SK-N-SH (cell line): ENCODE measurements at regions not wholly inside any gene's neighbourhood (a gene's known extent, or its start where the extent isn't known, plus 50 kb on each side); places are given as distances from the start of the nearest gene placed in this dataset.
A peak's percentile ranks its signal among the peaks of the same experiment; 100 is the strongest.

Experiments
- CTCF ChIA-PET: fragments of 300-600, 350-600 bp; formaldehyde crosslinking; extraction: SDS; loops from one replicate; lab custom pipeline; 2021; lab: Yijun Ruan, JAX
- POLR2A ChIA-PET: fragments of 350-600 bp; sonication (Branson Sonifier 250); formaldehyde crosslinking; extraction: SDS; loops from one replicate; lab custom pipeline; 2020; ENCODE audit warnings: antibody characterized with exemption, inconsistent platforms; lab: Yijun Ruan, JAX
- DNase-seq: peaks from one replicate; pipeline ENCODE4 v3.0.0; 2012
- H2AFZ ChIP-seq: fragments of 200-600 bp; sonication (generic); 2 replicates; pipeline ENCODE4 v1.8.1; 2016; ENCODE audit warnings: antibody characterized with exemption, mild to moderate bottlenecking, low read depth
- H3F3A ChIP-seq: fragments of 200-600 bp; sonication (generic); replicated peaks from 2 replicates; pipeline ENCODE3; 2016; ENCODE audit warnings: antibody characterized with exemption, mild to moderate bottlenecking; ENCODE audit not compliant: insufficient read depth
- H3K27ac ChIP-seq, 2 experiments: fragments of 200-500 bp in 1 of 2; fragments of 200-600 bp in 1 of 2; sonication (Bioruptor generic) in 1 of 2; sonication (generic), shearing (Covaris generic) in 1 of 2; 2 replicates each; pipeline versions ENCODE4 v1.5.1 to v1.6.1; 2014 to 2016; ENCODE audit warnings: low read depth in 2 of 2, inconsistent platforms in 1 of 2, low read length in 1 of 2, mild to moderate bottlenecking in 1 of 2, mixed read lengths in 1 of 2
- H3K27me3 ChIP-seq: fragments of 200-600 bp; sonication (generic), shearing (Covaris generic); 2 replicates; pipeline ENCODE4 v1.6.1; 2016; ENCODE audit warnings: mixed run types; ENCODE audit not compliant: insufficient read depth
- H3K36me3 ChIP-seq, 2 experiments: fragments of 200-500 bp in 1 of 2; fragments of 200-600 bp in 1 of 2; sonication (Bioruptor generic) in 1 of 2; sonication (generic) in 1 of 2; replicated peaks in 1 of 2; 2 replicates each; pipeline versions ENCODE3 to v1.5.1; 2014 to 2016; ENCODE audit warnings: low read length in 1 of 2, mild to moderate bottlenecking in 1 of 2; ENCODE audit not compliant: insufficient read depth in 2 of 2, control insufficient read depth in 1 of 2
- H3K4me1 ChIP-seq, 2 experiments: fragments of 200-500 bp in 1 of 2; fragments of 200-600 bp in 1 of 2; sonication (Bioruptor generic) in 1 of 2; sonication (generic), shearing (Covaris generic) in 1 of 2; 2 replicates each; pipeline versions ENCODE4 v1.5.1 to v1.6.1; 2014 to 2016; ENCODE audit warnings: low read depth in 1 of 2, low read length in 1 of 2, mixed run types in 1 of 2; ENCODE audit not compliant: insufficient read depth in 2 of 2, control insufficient read depth in 1 of 2
- H3K4me2 ChIP-seq: fragments of 200-600 bp; sonication (generic), shearing (Covaris generic); 2 replicates; pipeline ENCODE4 v1.6.1; 2017; ENCODE audit warnings: mixed run types
- H3K4me3 ChIP-seq, 2 experiments: fragments of 200-500 bp in 1 of 2; fragments of 200-600 bp in 1 of 2; sonication (Bioruptor generic) in 1 of 2; sonication (generic), shearing (Covaris generic) in 1 of 2; 2 replicates each; pipeline versions ENCODE4 v1.5.1 to v1.8.1; 2014 to 2016; ENCODE audit warnings: low read depth in 2 of 2, inconsistent platforms in 1 of 2, low read length in 1 of 2, mild to moderate bottlenecking in 1 of 2, mixed read lengths in 1 of 2, moderate library complexity in 1 of 2
- H3K79me2 ChIP-seq: fragments of 200-600 bp; sonication (generic); 2 replicates; pipeline ENCODE4 v1.8.1; 2017; ENCODE audit warnings: mild to moderate bottlenecking; ENCODE audit not compliant: insufficient read depth
- H3K9ac ChIP-seq: fragments of 200-600 bp; sonication (generic); 2 replicates; pipeline ENCODE4 v1.6.1; 2017; ENCODE audit warnings: mixed run types
- H3K9me2 ChIP-seq: fragments of 200-600 bp; sonication (generic); 2 replicates; pipeline ENCODE4 v1.6.1; 2017; ENCODE audit warnings: mixed run types
- H3K9me3 ChIP-seq: fragments of 200-600 bp; sonication (generic); 2 replicates; pipeline ENCODE4 v1.6.1; 2017; ENCODE audit warnings: mixed run types, mild to moderate bottlenecking, moderate library complexity
- H4K20me1 ChIP-seq: fragments of 200-600 bp; sonication (generic); 2 replicates; pipeline ENCODE4 v1.6.1; 2017; ENCODE audit warnings: mild to moderate bottlenecking, mixed run types; ENCODE audit not compliant: insufficient read depth
- FOSL2 ChIP-seq: IDR thresholded peaks from 2 replicates; pipeline ENCODE4 v1.4.0; 2012; ENCODE audit warnings: low read depth, mild to moderate bottlenecking, moderate library complexity, borderline replicate concordance
- GABPA ChIP-seq: IDR thresholded peaks from 2 replicates; pipeline ENCODE4 v1.4.0; 2012; ENCODE audit warnings: low read depth, mild to moderate bottlenecking
- GATA2 ChIP-seq: sonication (generic); formaldehyde crosslinking; IDR thresholded peaks from 2 replicates; pipeline ENCODE4 v1.5.0; 2020; ENCODE audit warnings: mild to moderate bottlenecking, missing genetic modification reagents
- JUND ChIP-seq: IDR thresholded peaks from 2 replicates; pipeline ENCODE4 v1.4.0; 2012
- NRF1 ChIP-seq: IDR thresholded peaks from 2 replicates; pipeline ENCODE4 v1.6.1; 2012; ENCODE audit warnings: low read depth, mild to moderate bottlenecking, low read length
- RAD21 ChIP-seq: IDR thresholded peaks from 2 replicates; pipeline ENCODE4 v1.6.1; 2012; ENCODE audit warnings: mild to moderate bottlenecking, low read length
- SIN3A ChIP-seq: IDR thresholded peaks from 2 replicates; pipeline ENCODE4 v1.6.1; 2012; ENCODE audit warnings: low read depth, mild to moderate bottlenecking, low read length, moderate library complexity, borderline replicate concordance
- TCF12 ChIP-seq: IDR thresholded peaks from 2 replicates; pipeline ENCODE4 v1.4.0; 2012
- TEAD4 ChIP-seq: IDR thresholded peaks from 2 replicates; pipeline ENCODE4 v1.4.0; 2012; ENCODE audit warnings: mild to moderate bottlenecking, borderline replicate concordance; ENCODE audit not compliant: insufficient read depth
- WGBS: methylation state at CpG from one replicate; pipeline ENCODE4 v1.1.6; 2017; ENCODE audit warnings: low lambda C conversion rate; 5-methylcytosine and 5-hydroxymethylcytosine counted together
- TF ChIP-seq, protein P1 (sequence below): fragments of 150-350 bp; IDR thresholded peaks from 2 replicates; pipeline ENCODE4 v1.6.1; 2016; ENCODE audit warnings: mild to moderate bottlenecking, low read depth, low read length
- TF ChIP-seq, protein P2 (sequence below): IDR thresholded peaks from 2 replicates; pipeline ENCODE4 v1.4.0; 2012; ENCODE audit warnings: low read depth, borderline replicate concordance
- TF ChIP-seq, protein P3 (sequence below): fragments of 150-350 bp; IDR thresholded peaks from 2 replicates; pipeline ENCODE4 v1.6.1; 2017; ENCODE audit warnings: antibody characterized with exemption, low read length, low read depth, borderline replicate concordance
- TF ChIP-seq, protein P4 (sequence below): IDR thresholded peaks from 2 replicates; pipeline ENCODE4; 2012

DNA sequence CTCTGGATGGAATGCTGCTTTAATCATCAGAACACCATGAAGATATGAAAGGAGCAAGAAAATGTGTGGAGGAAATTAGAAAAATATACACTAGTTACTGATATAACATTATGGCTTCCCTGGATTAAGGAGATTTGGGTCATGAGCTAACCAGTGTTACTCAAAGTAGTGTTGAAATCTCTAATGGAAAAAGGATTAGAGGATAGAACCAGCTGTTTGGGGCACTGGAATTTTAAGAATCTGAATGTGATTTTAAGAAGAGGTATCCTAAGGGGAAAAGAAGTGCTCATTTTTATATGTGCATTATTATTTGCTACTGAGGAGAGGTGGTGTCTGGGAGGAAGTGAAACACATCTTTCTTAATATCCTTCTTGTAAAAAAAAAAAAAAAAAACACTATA is 164.1 kb upstream of the PPARGC1A start:
- TF ChIP-seq SIN3A (no peak), RAD21 (no peak)
- Histone ChIP-seq H3K79me2 (no peaks in the 10 kb centered on the region), H3K9me3 (no peaks in the 10 kb centered on the region), H2AFZ (no peak overlapping the region), H3K36me3 (no peaks in the 10 kb centered on the region), H3F3A (no peaks in the 10 kb centered on the region), H3K4me1 (no peaks in the 10 kb centered on the region), H4K20me1 (no peaks in the 10 kb centered on the region), H3K9ac (no peak overlapping the region), H3K4me3 (no peak overlapping the region), H3K4me2 (no peak overlapping the region), H3K27ac (no peak overlapping the region), H3K27me3 (no peaks in the 10 kb centered on the region), H3K9me2 (no peaks in the 10 kb centered on the region)
- CTCF ChIA-PET: no interaction called here
- no peak for DNase-seq
- POLR2A ChIA-PET: no interaction called here

DNA sequence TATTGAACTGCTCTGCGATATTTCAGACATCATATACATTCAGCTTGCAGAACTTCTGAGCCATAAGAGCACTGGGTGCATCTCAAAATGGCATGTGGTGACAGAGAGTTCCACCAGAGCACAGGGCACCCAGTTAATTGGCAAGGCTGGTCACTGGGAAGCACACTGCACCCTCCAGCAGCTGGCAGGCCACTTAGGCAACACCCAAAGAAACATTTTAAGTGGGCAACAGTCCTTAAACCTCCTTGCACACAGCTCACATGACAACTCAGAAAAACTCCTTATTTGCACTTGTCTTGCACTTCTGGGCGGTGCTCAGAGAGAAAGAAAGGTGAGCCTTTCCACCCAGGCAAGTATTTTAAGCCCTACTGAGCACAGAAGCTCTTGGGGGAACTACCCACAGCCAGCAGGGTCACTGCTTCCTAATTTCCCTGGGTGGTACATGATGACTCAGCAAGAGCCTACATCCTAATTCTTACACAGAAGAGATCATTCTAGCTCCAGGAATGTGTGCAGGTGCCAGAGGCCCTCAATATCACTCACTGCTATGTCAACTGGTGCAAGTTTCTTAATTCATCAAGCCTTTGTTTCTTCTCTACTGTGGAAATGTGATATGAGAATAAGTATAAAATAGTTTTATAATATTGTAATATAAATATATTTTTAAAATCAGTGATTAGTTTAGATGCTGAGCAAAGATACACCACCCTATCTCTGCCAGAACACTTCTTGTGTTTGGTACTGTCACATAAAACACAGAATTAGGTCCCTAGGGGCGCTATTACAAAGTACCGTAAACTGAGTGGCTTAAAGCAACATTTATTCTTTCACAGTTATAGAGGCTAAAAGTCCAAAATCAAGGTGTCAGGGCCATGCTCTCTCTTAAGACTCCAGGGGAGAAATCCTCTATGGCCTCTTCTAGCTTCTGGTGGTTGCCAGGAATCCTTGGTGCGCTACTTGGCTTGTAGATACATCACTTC is 155.1 kb upstream of the PPARGC1A start:
- Histone ChIP-seq H3K9me3 (no peaks in the 10 kb centered on the region), H3K9ac (no peak overlapping the region), H3K4me1 (no peaks in the 10 kb centered on the region), H3K9me2 (no peaks in the 10 kb centered on the region), H3K36me3 (no peaks in the 10 kb centered on the region), H2AFZ (no peak overlapping the region), H3K4me2 (no peak overlapping the region), H4K20me1 (no peaks in the 10 kb centered on the region)
- CTCF ChIA-PET: no interaction called here
- DNase-seq: no peak
- WGBS: 46% methylated on average over 5 of the region's 5 CpGs
- TF ChIP-seq, protein P1, sequence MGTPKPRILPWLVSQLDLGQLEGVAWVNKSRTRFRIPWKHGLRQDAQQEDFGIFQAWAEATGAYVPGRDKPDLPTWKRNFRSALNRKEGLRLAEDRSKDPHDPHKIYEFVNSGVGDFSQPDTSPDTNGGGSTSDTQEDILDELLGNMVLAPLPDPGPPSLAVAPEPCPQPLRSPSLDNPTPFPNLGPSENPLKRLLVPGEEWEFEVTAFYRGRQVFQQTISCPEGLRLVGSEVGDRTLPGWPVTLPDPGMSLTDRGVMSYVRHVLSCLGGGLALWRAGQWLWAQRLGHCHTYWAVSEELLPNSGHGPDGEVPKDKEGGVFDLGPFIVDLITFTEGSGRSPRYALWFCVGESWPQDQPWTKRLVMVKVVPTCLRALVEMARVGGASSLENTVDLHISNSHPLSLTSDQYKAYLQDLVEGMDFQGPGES: no peak
- TF ChIP-seq, protein P2, sequence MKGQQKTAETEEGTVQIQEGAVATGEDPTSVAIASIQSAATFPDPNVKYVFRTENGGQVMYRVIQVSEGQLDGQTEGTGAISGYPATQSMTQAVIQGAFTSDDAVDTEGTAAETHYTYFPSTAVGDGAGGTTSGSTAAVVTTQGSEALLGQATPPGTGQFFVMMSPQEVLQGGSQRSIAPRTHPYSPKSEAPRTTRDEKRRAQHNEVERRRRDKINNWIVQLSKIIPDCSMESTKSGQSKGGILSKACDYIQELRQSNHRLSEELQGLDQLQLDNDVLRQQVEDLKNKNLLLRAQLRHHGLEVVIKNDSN: no peak
- TF ChIP-seq GABPA: no peak
- TF ChIP-seq, all 33 proteins: peak for 0
- H3F3A ChIP-seq: peaks cover 10% of the 10 kb centered on the region
- no peaks in the 10 kb centered on the region for H3K79me2 ChIP-seq
- H3K4me3 ChIP-seq: no peak overlapping the region
- POLR2A ChIA-PET: no interaction called here
- no peaks in the 10 kb centered on the region for H3K27me3 ChIP-seq
- no peak overlapping the region for H3K27ac ChIP-seq

DNA sequence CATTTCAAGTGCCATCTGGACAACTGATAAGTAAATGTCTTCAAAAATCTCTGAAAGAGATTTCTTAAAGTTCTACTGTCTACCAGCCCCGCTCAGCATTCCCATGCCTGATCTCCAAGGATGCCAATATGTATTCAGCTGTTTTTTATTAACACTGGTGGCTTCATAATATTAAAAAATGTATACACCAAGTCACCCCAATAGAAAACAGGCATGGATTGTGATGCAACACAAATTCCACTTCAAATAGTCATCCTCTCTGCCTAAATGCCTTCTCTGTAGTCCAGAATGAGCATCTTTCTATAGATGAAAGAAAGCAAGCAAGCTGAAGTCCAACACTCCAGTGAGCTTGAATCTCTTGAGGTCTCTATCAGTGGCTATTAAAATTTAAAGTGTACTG is 152.2 kb upstream of the PPARGC1A start:
- TF ChIP-seq JUND: peak; percentile 39
- TF ChIP-seq NRF1: no peak
- peak; percentile 30; the same call in 1 of the 2 replicates for TF ChIP-seq FOSL2
- no peak for TF ChIP-seq GATA2 (CRISPR knock-in tag)
- TF ChIP-seq, protein P3, sequence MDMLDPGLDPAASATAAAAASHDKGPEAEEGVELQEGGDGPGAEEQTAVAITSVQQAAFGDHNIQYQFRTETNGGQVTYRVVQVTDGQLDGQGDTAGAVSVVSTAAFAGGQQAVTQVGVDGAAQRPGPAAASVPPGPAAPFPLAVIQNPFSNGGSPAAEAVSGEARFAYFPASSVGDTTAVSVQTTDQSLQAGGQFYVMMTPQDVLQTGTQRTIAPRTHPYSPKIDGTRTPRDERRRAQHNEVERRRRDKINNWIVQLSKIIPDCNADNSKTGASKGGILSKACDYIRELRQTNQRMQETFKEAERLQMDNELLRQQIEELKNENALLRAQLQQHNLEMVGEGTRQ: no peak
- TF ChIP-seq, protein P4, sequence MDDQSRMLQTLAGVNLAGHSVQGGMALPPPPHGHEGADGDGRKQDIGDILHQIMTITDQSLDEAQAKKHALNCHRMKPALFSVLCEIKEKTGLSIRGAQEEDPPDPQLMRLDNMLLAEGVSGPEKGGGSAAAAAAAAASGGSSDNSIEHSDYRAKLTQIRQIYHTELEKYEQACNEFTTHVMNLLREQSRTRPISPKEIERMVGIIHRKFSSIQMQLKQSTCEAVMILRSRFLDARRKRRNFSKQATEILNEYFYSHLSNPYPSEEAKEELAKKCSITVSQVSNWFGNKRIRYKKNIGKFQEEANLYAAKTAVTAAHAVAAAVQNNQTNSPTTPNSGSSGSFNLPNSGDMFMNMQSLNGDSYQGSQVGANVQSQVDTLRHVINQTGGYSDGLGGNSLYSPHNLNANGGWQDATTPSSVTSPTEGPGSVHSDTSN: 0 out of 2 replicates have a peak, but pooled peaks have one; percentile 13
- peak; percentile 89 for TF ChIP-seq TCF12
- TF ChIP-seq TEAD4: 0 out of 2 replicates have a peak, but pooled peaks have one; percentile 9
- Histone ChIP-seq H3F3A (peaks cover 10% of the 10 kb centered on the region), H3K79me2 (no peaks in the 10 kb centered on the region), H3K4me2 (no peak overlapping the region), H4K20me1 (no peaks in the 10 kb centered on the region), H3K9me3 (no peaks in the 10 kb centered on the region), H3K9me2 (no peaks in the 10 kb centered on the region), H3K4me3 (no peak overlapping the region), H3K27me3 (no peaks in the 10 kb centered on the region), H3K36me3 (no peaks in the 10 kb centered on the region), H3K4me1 (no peaks in the 10 kb centered on the region), H2AFZ (no peak overlapping the region), H3K9ac (no peak overlapping the region), H3K27ac (peak overlapping the region in 1 of 2 experiments; percentile 39; a peak in 1 of 4 replicates)
- no peak for DNase-seq
- POLR2A ChIA-PET: no interaction called here
- CTCF ChIA-PET: no interaction called here
- 0% methylated on average over 1 of the region's 1 CpG for WGBS
